ENCODE measurements at regions not wholly inside any gene's neighbourhood (a gene's known extent, or its start where the extent isn't known, plus 50 kb on each side); places are given as distances from the start of the nearest gene placed in this dataset.

GRCh38 chr6:53974941-53975340 lies 136.3 kb upstream of the MLIP start:
- TF ChIP-seq EZH2phosphoT487 (IDR thresholded peaks at IDR 0.05; ENCODE audit: borderline replicate concordance) (no peak), CTCF (conservative IDR thresholded peaks at IDR 0.05; ENCODE audit: low read length) (no peak)

GRCh38 chr6:53975941-53976615 lies 135.2 kb upstream of the MLIP start:
- Histone ChIP-seq H3K4me1 (ENCODE audit: insufficient read depth, low read length, poor library complexity, severe bottlenecking) (no peaks in the 10 kb centered on the region), H3K9ac (ENCODE audit: low read depth, low read length, poor library complexity, severe bottlenecking) (no peak overlapping the region), H3K9me2 (replicated peaks; ENCODE audit: low read depth, low read length) (no peaks in the 10 kb centered on the region), H3K4me2 (ENCODE audit: low read depth, low read length, poor library complexity, severe bottlenecking) (no peak overlapping the region), H3K9me3 (ENCODE audit: insufficient read depth, low read depth, low read length) (no peaks in the 10 kb centered on the region), H4K20me1 (ENCODE audit: insufficient read depth, low read length, poor library complexity, severe bottlenecking) (no peaks in the 10 kb centered on the region), H2AFZ (ENCODE audit: low read length) (no peak overlapping the region), H3K27me3 (ENCODE audit: insufficient read depth, low read length, poor library complexity, severe bottlenecking) (no peaks in the 10 kb centered on the region), H3K79me2 (ENCODE audit: insufficient read depth, low read length) (no peaks in the 10 kb centered on the region), H3K36me3 (ENCODE audit: insufficient read depth, low read length) (no peaks in the 10 kb centered on the region), H3K4me3 (ENCODE audit: low read length, poor library complexity, severe bottlenecking) (no peak overlapping the region), H3F3A (ENCODE audit: low read depth) (no peaks in the 10 kb centered on the region)
- TF ChIP-seq EZH2phosphoT487 (IDR thresholded peaks at IDR 0.05; ENCODE audit: borderline replicate concordance) (no peak), CTCF (conservative IDR thresholded peaks at IDR 0.05; ENCODE audit: low read length) (no peak)

More at GRCh38 chr6:53974941-53975340, 136.3 kb upstream of the MLIP start:
- Histone ChIP-seq H3F3A (ENCODE audit: low read depth) (no peaks in the 10 kb centered on the region), H3K4me2 (ENCODE audit: low read depth, low read length, poor library complexity, severe bottlenecking) (no peak overlapping the region), H4K20me1 (ENCODE audit: insufficient read depth, low read length, poor library complexity, severe bottlenecking) (no peaks in the 10 kb centered on the region), H3K79me2 (ENCODE audit: insufficient read depth, low read length) (no peaks in the 10 kb centered on the region), H3K4me1 (ENCODE audit: insufficient read depth, low read length, poor library complexity, severe bottlenecking) (no peaks in the 10 kb centered on the region), H3K9me2 (replicated peaks; ENCODE audit: low read depth, low read length) (no peaks in the 10 kb centered on the region), H3K4me3 (ENCODE audit: low read length, poor library complexity, severe bottlenecking) (no peak overlapping the region), H2AFZ (ENCODE audit: low read length) (no peak overlapping the region), H3K27me3 (ENCODE audit: insufficient read depth, low read length, poor library complexity, severe bottlenecking) (no peaks in the 10 kb centered on the region), H3K36me3 (ENCODE audit: insufficient read depth, low read length) (no peaks in the 10 kb centered on the region), H3K9ac (ENCODE audit: low read depth, low read length, poor library complexity, severe bottlenecking) (no peak overlapping the region), H3K9me3 (ENCODE audit: insufficient read depth, low read depth, low read length) (no peaks in the 10 kb centered on the region)

GRCh38 chr6:53977551-53977950 lies 133.7 kb upstream of the MLIP start:
- Histone ChIP-seq H3K4me2 (ENCODE audit: low read depth, low read length, poor library complexity, severe bottlenecking) (no peak overlapping the region), H3F3A (ENCODE audit: low read depth) (no peaks in the 10 kb centered on the region), H3K4me1 (ENCODE audit: insufficient read depth, low read length, poor library complexity, severe bottlenecking) (no peaks in the 10 kb centered on the region), H3K9me2 (replicated peaks; ENCODE audit: low read depth, low read length) (no peaks in the 10 kb centered on the region), H4K20me1 (ENCODE audit: insufficient read depth, low read length, poor library complexity, severe bottlenecking) (no peaks in the 10 kb centered on the region), H3K4me3 (ENCODE audit: low read length, poor library complexity, severe bottlenecking) (no peak overlapping the region), H3K27me3 (ENCODE audit: insufficient read depth, low read length, poor library complexity, severe bottlenecking) (no peaks in the 10 kb centered on the region), H2AFZ (ENCODE audit: low read length) (no peak overlapping the region), H3K36me3 (ENCODE audit: insufficient read depth, low read length) (no peaks in the 10 kb centered on the region), H3K79me2 (ENCODE audit: insufficient read depth, low read length) (no peaks in the 10 kb centered on the region), H3K9ac (ENCODE audit: low read depth, low read length, poor library complexity, severe bottlenecking) (no peak overlapping the region), H3K9me3 (ENCODE audit: insufficient read depth, low read depth, low read length) (no peaks in the 10 kb centered on the region)
- no peak for TF ChIP-seq CTCF (conservative IDR thresholded peaks at IDR 0.05; ENCODE audit: low read length)
- TF ChIP-seq EZH2phosphoT487 (IDR thresholded peaks at IDR 0.05; ENCODE audit: borderline replicate concordance) = no peak

Measured in Loucy (cell line).